CD4-positive, alpha-beta T cell (primary cell): ENCODE measurements at regions not wholly inside any gene's neighbourhood (a gene's known extent, or its start where the extent isn't known, plus 50 kb on each side); places are given as distances from the start of the nearest gene placed in this dataset.

ENCODE experiments used
- ATAC-seq: fragments of 200-7000 bp; cut with Tn5 transposase; one replicate; pipeline ENCODE4 v1.10.0; 2022; ENCODE audit warnings: mild to moderate bottlenecking; ENCODE audit not compliant: poor library complexity
- CTCF ChIA-PET: fragments of 350-600 bp; sonication (Branson Sonifier 250); formaldehyde crosslinking; loops from one replicate; lab custom pipeline; 2021; ENCODE audit warnings: antibody characterized with exemption, inconsistent platforms; lab: Charles Lee
- POLR2A ChIA-PET: fragments of 350-600 bp; sonication (Branson Sonifier 250); formaldehyde crosslinking; loops from one replicate; lab custom pipeline; 2021; ENCODE audit warnings: antibody characterized with exemption, inconsistent platforms; lab: Charles Lee
- DNase-seq, 14 experiments: peaks; one replicate each; pipeline ENCODE4 v3.0.0-alpha.2; 2013 to 2020; ENCODE audit warnings: mixed read lengths in 2 of 14
- H3K27ac ChIP-seq, 2 donors: one replicate each; pipeline versions ENCODE4 v1.5.1 to v1.7.0; 2013; ENCODE audit warnings: low read length in 2 of 2, low read depth in 1 of 2, mild to moderate bottlenecking in 1 of 2
- H3K27me3 ChIP-seq, 2 experiments: 1 replicate in 1 of 2; 2 replicates in 1 of 2; pipeline versions ENCODE4 v1.6.1 to v1.7.0; 2013; ENCODE audit warnings: low read length in 2 of 2, control low read depth in 1 of 2, mild to moderate bottlenecking in 1 of 2, moderate library complexity in 1 of 2; ENCODE audit not compliant: insufficient read depth in 2 of 2, control insufficient read depth in 1 of 2
- H3K36me3 ChIP-seq: one replicate; pipeline ENCODE4 v1.6.1; 2013; ENCODE audit warnings: low read length, control low read depth; ENCODE audit not compliant: insufficient read depth
- H3K4me1 ChIP-seq: one replicate; pipeline ENCODE4 v1.6.1; 2013; ENCODE audit warnings: low read length, control low read depth; ENCODE audit not compliant: insufficient read depth
- H3K4me3 ChIP-seq: one replicate; pipeline ENCODE4 v1.5.1; 2013; ENCODE audit warnings: mild to moderate bottlenecking, low read length, moderate library complexity
- H3K9me3 ChIP-seq, 2 experiments: 1 replicate in 1 of 2; 2 replicates in 1 of 2; pipeline versions ENCODE4 v1.6.1 to v1.7.0; 2013; ENCODE audit warnings: low read length in 2 of 2, mild to moderate bottlenecking in 2 of 2, control low read depth in 1 of 2, moderate library complexity in 1 of 2; ENCODE audit not compliant: control insufficient read depth in 1 of 2, insufficient read depth in 1 of 2
- H3K27ac Mint-ChIP-seq: one replicate; pipeline ENCODE4 v1.8.0; 2020; ENCODE audit warnings: mixed read lengths
- H3K27me3 Mint-ChIP-seq: one replicate; pipeline ENCODE4 v1.8.0; 2021; ENCODE audit warnings: mixed read lengths
- H3K36me3 Mint-ChIP-seq: one replicate; pipeline ENCODE4 v1.8.0; 2021; ENCODE audit warnings: low read depth, mixed read lengths
- H3K4me1 Mint-ChIP-seq: one replicate; pipeline ENCODE4 v1.8.0; 2021; ENCODE audit warnings: low read depth, mixed read lengths
- H3K4me3 Mint-ChIP-seq: one replicate; pipeline ENCODE4 v1.8.0; 2020; ENCODE audit warnings: mild to moderate bottlenecking, mixed read lengths
- H3K9me3 Mint-ChIP-seq: one replicate; pipeline ENCODE4 v1.8.0; 2020; ENCODE audit warnings: mixed read lengths
- CTCF ChIP-seq: fragments of 200-600 bp; IDR thresholded peaks from one replicate; pipeline ENCODE4 v1.8.0; 2022; ENCODE audit warnings: antibody characterized with exemption, mild to moderate bottlenecking
- intact Hi-C, 2 experiments: fragments of 100-400 bp; cut with DNase I in 1 of 2; cut with micrococcal nuclease in 1 of 2; formaldehyde crosslinking; loops; one replicate each; pipeline versions ENCODE4 v1.15.1 to v1.9.0; 2023 to 2025; cut with DNase I, micrococcal nuclease

GRCh38 chr15:47846128-47846868 is 129.0 kb downstream of the SEMA6D start:
- H3K27me3 ChIP-seq, result no peaks in the 10 kb centered on the region
- no peak overlapping the region for H3K27ac ChIP-seq
- no peak for TF ChIP-seq CTCF
- no peaks in the 10 kb centered on the region for H3K36me3 ChIP-seq
- intact Hi-C loops, result no loop called here
- H3K9me3 ChIP-seq, result no peaks in the 10 kb centered on the region
- Mint-ChIP-seq H3K4me3 (no peak overlapping the region), H3K27ac (no peak overlapping the region), H3K4me1 (no peaks in the 10 kb centered on the region), H3K9me3 (no peaks in the 10 kb centered on the region), H3K27me3 (no peaks in the 10 kb centered on the region), H3K36me3 (no peaks in the 10 kb centered on the region)
- ATAC-seq (no peak), DNase-seq (no peak)
- CTCF ChIA-PET, result no interaction called here
- H3K4me3 ChIP-seq, result no peak overlapping the region
- H3K4me1 ChIP-seq, result no peaks in the 10 kb centered on the region
- POLR2A ChIA-PET, result no interaction called here

- no peaks in the 10 kb centered on the region for H3K36me3 Mint-ChIP-seq
- no peak overlapping the region for H3K4me3 ChIP-seq
- DNase-seq, result no peak
- no peak for ATAC-seq
- no peaks in the 10 kb centered on the region for H3K4me1 ChIP-seq
- no peaks in the 10 kb centered on the region for H3K9me3 ChIP-seq
- no peak overlapping the region for H3K27ac Mint-ChIP-seq
- H3K27me3 ChIP-seq, result no peaks in the 10 kb centered on the region
- H3K4me1 Mint-ChIP-seq, result no peaks in the 10 kb centered on the region
- H3K9me3 Mint-ChIP-seq, result no peaks in the 10 kb centered on the region
- no peaks in the 10 kb centered on the region for H3K36me3 ChIP-seq
- no peak for TF ChIP-seq CTCF
- ChIA-PET CTCF (no interaction called here), POLR2A (no interaction called here)
- H3K4me3 Mint-ChIP-seq, result no peak overlapping the region
- no peaks in the 10 kb centered on the region for H3K27me3 Mint-ChIP-seq
- intact Hi-C loops, result no loop called here
- no peak overlapping the region for H3K27ac ChIP-seq
Observed at GRCh38 chr15:47846876-47847275, 129.6 kb downstream of the SEMA6D start.

GRCh38 chr15:47856071-47856470 is 138.8 kb downstream of the SEMA6D start:
- H3K4me3 Mint-ChIP-seq, result no peak overlapping the region
- POLR2A ChIA-PET, result no interaction called here

More at GRCh38 chr15:47856071-47856470, 138.8 kb downstream of the SEMA6D start:
- TF ChIP-seq CTCF, result no peak
- ATAC-seq (no peak), DNase-seq (no peak)
- no peak overlapping the region for H3K27ac ChIP-seq
- CTCF ChIA-PET, result no interaction called here
- H3K9me3 Mint-ChIP-seq, result no peaks in the 10 kb centered on the region
- no peaks in the 10 kb centered on the region for H3K4me1 Mint-ChIP-seq
- no peaks in the 10 kb centered on the region for H3K4me1 ChIP-seq
- no peaks in the 10 kb centered on the region for H3K9me3 ChIP-seq
- intact Hi-C loops, result no loop called here
- no peaks in the 10 kb centered on the region for H3K27me3 ChIP-seq
- H3K36me3 Mint-ChIP-seq, result no peaks in the 10 kb centered on the region
- H3K27ac Mint-ChIP-seq, result no peak overlapping the region
- no peak overlapping the region for H3K4me3 ChIP-seq
- H3K36me3 ChIP-seq, result no peaks in the 10 kb centered on the region
- no peaks in the 10 kb centered on the region for H3K27me3 Mint-ChIP-seq
